COLO668 (cell line): ENCODE measurements at regions not wholly inside any gene's neighbourhood (a gene's known extent, or its start where the extent isn't known, plus 50 kb on each side); places are given as distances from the start of the nearest gene placed in this dataset.
"Not testable (repeated sequence)": the region's sequence is repeated elsewhere in the genome, so short reads cannot be mapped to it uniquely, and the experiment has no call there.

Experiments used
- DNase-seq: peaks from one replicate; lab custom pipeline; 2025; ENCODE audit not compliant: unreplicated experiment; lab: John Stamatoyannopoulos, UW

DNA sequence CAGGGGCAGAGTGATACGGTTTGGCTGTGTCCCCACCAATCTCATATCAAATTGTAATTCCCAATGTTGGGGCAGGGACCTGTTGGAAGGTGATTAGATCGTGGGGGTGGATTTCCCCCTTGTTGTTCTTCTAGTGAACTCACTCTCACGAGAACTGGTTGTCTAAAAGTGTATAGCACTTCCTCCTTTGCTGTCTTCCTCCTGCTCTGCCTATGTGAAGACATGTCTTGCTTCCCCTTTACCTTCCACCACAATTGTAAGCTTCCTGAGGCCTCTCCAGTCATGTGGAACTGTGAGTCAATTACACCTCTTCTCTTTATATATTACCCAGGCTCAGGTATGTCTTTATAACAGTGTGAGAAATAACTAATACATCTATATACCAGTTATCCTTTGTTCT lies 706.4 kb upstream of the KLHL1 start:
- DNase-seq: no peak

DNA sequence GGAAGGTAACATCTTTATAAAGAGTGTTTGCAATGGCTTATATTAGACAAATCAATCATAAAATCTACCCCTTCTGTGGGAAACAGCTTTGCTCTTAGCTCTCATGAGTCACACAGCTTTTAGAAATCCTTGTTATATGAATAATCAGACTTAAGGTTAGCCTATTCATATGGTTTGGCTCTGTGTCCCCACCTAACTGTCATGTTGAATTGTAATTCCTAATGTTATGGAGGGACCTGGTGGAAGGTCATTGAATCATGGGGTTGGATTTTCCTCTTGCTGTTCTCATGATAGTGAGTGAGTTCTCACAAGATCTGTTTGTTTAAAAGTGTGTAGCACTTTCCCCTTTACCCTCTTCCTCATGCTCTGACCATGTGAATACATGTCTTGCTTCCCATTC lies 704.2 kb upstream of the KLHL1 start:
- no peak for DNase-seq

DNA sequence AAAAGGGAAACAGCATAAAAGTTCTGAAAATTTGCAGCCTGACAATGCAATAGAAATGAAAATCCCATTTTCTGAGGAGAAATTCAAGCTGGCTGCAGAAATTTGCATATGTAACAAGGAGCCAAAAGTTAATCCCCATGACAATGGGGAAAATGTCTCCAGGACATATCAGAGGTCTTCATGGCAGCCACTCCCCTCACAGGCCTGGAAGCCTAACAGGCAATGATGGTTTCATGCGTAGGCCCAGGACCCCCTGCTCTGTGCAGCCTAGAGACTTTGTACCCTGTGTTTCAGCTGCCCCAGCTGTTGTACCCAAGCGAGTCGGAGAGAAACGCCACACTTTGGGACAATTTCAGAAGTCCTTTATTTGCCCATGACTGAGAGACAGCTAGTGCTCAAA lies 701.3 kb upstream of the KLHL1 start:
- no peak for DNase-seq

DNA sequence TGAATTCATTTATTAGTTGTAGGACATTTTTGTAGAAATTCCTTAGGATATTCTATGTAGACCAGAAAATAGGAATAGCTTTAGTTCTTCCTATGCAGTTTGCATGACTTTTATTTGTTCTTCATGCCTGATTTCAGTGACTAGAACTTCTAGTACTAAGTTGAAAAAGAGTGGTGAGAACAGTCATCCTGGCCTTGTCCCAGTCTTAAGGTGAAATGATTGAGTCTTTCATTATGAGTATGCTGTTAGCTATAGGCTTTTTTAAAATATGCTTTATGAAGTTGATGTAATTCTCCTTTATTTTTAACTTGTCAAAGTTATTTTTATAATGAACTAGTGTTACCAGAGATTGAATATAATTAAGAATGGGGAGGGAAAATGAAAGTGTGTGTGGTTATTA lies 690.1 kb upstream of the KLHL1 start:
- no peak for DNase-seq

DNA sequence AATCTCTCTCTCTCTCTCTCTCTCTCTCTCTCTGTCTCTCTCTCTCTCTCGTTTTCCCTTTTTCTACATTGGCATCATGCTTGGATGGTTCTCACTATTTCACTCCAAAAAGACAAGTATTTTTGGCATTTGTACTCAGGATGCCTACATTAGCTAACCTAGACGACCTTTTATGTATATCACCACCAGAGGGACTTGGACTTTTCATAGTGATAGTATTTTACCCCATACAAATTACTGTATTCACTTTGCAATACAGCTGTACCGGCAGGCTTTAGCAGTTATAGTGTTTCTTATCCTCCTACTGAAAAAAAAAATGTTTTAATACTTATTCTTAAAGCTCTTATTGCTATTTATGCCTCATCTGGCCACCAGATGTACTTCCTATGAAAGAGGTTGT lies 687.2 kb upstream of the KLHL1 start:
- DNase-seq: no peak

DNA sequence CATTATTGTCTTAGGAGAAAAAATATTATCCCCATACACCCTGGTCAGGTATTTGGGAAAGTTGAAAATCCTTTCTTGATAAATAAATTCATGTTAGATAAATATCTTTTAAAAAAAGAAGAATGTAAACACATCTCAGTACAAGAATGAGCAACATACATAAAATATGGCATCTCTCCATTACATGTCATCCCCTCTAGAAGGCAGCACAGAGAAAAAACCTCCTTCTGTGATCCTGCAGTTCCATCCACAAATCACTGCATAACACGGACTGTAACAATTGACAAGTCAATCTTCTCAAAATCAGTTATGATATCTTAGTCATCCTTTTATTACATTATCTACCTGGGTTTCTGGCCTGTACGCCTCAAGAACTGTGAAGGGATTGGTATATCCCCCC lies 683.9 kb upstream of the KLHL1 start:
- DNase-seq: no peak

DNA sequence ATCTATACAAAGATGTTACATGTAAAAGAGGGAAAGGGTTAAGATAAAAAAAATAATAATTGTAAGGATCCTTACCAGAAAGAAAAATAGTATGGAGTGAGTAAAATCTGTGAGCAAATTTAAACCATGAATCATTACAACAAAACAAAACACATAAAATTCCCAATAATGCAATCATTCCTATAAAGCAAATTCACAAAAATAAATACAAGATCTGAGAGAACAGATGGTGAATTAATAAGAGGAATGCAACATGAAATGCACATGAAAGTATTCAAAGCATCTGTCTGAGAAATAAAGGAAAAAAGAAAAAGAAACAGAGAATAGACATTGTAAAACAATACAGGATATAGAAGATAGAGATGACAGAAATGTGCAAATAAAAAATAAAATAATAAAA lies 681.5 kb upstream of the KLHL1 start:
- no peak for DNase-seq

DNA sequence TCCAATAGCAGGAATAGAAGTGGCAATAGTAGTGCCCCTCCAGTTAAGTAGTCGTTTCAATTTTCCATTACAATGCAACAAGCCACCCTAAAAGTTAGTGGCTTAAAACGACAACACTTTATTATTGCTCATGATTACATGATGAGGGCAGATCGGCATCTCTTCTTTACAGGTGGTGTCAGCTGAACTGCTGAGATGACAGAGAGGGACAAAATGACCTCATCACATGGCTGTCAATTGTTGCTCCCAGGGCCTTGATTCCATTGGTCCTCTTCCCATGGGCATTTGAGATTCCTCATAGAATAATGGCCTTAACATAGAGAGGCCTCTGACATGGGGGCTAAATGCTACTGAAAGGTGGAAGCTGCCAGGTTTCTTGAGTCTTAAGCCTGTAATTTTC lies 679.8 kb upstream of the KLHL1 start:
- peak; percentile 29 for DNase-seq

DNA sequence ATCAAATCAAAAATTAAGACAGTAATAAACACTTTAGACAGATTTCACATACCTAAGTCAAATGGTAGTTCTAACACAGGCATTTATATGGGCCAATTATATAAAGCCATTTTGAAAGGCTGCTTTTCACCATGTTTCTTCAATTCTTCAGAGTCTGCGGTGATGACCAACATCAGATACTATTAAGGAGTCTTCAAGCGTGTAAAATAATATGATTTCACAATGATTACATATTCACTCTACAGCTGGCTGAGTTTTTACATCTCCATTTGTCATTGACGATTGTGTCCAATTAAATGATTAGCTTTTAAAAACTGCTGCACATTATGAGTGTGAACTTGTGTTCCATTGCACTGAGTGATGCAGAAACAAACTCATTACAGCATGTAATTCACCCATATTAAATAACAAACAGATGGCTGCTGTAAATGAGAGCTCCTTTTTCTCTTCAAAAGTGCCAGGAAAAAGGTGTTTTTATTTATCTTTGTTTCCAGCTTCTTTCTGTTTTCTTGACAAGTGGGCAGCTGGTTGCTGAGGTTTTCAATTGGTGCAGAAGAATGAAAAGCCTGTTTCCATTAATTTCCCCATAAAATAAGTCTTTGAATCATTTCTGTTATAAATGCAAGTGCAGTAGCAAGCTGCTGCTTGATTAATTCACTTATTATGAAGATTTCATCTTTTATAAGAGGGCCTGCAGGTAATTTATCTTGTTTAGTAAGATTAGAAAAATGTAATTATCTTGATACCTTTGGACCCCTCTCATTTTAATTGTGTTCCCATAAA lies 676.1 kb upstream of the KLHL1 start:
- no peak for DNase-seq

DNA sequence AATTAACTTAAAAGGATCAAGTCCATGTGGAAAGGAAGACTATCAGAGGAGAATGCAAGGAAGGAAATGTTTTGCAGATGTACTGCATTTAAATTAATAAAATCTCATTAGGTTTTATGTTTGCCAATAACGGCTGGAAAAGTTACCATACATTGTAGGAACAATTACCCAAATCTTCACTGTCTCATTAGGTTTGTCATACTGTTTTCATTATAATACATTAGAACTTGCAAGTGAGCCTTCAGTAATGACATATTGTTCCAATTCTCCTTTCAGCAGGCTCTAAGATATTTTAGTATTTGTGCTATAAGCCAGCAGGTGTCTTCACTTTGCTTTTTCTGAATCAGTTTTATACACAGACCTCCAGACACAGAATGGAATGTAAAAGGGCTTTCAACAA lies 661.6 kb upstream of the KLHL1 start:
- no peak for DNase-seq

DNA sequence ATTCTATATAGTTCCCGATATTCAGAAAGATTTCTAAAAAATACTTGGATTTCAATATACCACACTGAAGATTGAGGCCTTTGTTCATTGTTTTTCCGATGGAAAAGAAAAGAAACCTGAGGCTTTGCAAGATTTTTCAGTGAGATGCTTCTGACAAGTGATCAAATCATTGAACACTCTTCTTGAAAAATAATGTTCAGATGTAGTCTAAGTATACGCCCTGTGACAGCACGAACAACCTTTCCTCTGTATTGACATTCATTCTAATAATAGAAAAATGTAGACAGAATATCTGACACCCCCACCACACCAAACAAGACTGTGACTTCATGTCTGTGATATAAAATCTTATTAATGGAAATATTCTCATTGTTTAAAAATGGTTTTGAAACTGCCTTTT lies 650.7 kb upstream of the KLHL1 start:
- DNase-seq: no peak

DNA sequence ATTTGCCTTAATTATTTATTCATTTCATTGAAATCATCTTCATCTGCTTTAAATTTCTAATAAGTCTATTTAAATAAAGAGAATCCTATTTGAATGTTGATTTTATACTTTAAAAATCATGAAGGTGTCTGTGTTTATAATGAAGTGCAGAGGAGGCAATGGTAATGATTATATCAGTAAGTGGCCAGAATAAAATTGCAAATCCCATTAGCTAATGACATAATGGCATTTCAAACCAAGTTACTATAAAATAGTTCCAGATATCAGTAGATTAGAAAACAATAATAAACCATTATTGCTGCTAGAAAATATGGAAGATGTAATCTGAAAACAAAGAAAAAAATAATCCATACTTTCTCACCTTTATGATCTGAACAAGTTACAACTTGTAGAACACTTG lies 647.8 kb upstream of the KLHL1 start:
- no peak for DNase-seq

DNA sequence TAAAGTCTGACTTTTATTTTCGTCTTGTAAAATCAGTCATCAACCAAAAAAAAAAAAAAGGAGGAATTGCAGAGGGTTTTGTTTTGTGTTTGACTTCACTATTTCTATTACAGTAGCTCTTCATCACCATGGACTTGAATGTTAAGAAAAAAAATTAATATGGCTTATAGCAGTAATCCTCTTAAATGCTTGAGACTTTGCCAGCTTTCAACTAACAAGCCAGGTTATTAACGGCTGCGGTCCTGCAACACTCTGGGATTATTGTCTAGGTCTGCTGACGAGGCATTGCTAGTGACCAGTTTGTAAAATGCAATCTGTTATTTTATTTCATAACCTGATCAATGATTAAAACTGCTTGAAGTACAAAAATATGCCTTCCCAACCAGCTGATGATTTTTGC lies 647.2 kb upstream of the KLHL1 start:
- DNase-seq: no peak

DNA sequence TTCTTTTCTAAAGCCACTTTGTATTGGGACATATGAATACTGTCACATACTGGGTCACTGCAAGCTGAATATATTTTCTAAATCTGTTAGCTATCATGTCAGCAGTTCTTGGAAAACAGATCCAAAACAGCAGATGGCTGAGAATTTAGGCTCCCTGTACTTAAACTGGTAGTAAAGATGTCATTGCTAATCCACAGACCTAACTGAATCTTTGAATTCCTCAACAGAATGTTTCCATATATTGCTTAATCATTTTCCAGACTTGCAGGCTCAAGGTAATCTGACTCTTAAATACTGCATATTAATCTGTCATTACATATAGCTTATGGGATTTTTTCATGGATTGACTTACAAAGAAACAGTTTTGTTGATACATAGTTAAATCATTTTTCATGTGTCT lies 639.0 kb upstream of the KLHL1 start:
- no peak for DNase-seq

DNA sequence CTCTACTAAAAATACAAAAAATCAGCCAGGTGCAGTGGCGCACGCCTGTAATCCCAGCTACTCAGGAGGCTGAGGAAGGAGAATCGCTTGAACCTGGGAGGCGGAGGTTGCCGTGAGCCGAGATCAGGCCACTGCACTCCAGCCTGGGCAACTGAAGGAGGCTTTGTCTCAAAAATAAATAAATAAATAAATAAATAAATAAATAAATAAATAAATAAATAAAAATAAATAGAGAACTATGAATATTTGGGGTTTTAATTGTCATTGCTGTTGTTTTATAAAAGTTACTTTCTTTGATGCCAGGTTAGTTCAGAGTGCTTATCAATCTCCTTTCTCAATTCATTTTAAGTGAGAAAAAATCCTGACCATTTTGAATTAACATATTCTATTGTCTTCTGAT lies 638.2 kb upstream of the KLHL1 start:
- DNase-seq: not testable (repeated sequence)

DNA sequence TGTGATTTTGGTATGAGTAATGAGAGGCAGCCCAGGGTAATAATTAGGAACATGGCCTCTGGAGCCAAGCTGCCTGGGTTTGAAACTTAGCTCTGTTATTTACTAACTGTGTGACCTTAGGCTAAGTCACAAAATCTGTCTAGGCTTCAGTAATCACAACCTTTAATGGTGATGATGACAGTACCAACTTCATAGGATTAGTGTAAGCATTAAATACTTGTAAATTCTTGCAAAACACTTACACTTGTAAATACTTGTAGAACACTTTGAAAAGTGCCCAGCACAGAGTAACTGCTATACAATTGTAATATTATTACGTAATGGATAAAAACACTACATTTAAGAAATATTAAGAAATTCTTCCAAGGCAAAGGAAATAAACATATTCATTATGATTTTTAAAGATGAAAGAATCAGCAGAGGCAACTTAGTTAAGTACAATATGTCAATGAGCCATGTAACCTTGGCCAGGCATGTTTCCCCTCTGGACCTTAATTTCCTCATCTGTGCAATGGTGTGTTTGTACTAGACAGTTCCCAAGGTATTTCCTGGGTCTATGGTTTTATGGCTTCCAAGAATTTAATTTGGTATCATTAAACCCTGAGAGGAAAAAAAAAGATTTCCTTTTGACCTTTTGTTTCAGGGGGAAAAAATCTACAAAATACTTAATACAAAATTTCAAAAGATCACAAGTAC lies 628.5 kb upstream of the KLHL1 start:
- no peak for DNase-seq

DNA sequence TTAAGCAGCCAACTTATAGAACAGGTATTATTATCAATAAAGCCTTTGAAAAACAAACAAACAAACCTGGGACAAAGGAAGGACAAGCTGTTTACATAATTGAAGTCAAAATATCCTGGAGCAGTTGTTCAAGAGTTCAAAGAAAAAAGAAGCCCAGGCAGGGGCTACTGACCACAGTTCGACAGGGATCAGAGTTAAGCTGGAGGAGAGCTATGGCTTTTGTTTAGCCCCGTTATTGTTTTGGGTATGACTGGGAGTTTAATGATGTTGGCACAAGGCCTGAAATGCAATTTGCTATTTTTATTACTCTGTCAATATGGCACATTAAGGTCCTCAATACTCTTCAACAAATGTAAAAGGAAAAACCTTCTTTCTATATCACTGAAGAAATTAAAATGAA lies 624.4 kb upstream of the KLHL1 start:
- DNase-seq: peak; percentile 49

DNA sequence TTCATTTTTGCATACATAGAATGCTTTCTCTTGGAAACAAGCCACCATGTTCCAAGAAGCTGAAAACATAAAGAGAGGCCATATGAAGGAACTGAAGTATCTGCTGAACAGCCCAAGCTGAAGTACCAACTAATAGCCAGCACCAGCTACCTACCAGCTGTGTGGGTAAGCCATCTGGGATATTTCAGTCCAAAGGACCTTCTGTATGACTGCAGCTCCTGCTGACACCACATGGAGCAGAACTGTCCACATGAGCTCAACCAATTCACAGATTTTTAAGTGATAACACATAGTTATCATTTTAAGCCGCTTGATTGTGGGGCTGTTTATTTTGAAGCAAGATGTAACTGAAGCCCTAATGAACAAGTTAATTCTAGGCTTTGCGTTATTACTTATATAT lies 621.1 kb upstream of the KLHL1 start:
- DNase-seq: no peak

DNA sequence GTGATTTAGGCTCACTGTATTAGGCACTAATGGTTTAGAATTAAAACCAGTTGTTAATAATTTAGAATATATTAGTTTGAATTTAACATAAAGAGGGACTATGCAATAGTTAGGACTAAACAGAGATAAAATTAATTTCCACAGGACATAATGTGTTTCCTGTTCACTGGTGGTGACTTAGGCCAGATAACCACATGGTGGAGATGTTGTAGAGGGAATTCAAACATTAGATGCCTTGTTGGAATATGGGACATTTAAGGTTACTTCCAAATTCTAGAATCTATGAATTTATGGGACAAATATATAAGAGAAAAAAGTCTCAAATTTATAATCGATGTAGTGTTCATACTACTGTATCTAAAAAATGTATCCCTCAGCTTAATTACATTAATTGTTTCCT lies 615.5 kb upstream of the KLHL1 start:
- DNase-seq: no peak

DNA sequence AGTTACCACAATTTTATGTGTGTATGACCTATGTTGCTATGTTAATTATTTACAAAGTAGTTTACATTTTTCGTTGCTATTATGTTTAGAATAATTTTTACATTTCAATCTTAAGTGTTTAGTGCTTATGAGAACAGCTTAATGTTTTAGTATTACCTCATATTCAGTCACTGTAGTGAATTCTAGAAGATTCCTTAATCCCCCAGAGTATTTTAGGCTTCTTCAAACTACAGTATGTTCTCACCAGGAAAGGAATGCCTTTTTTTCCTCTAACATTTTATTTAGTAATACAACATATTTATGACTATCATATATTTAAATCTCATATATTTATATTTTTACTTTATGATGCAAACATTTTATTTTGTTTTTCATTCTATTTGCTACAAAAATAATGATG lies 612.1 kb upstream of the KLHL1 start:
- DNase-seq: no peak

DNA sequence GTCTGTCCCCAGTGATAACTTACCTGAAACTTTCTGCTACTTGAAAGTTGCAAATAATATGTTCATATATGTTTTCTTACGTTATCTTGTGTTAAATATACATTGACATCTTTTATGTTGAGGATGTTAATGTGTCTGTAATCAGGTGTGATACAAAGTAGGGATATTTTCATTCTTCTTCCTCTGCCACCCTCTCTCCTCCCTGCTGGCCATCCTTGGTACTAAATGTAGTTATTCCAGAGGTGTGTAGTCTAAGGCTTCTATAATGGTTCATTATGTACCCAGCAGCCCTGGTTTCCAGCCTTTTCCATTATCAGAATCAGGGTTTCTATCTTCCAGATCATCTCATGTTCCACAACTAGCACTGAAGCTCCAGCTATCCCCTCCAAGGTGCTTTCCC lies 606.7 kb upstream of the KLHL1 start:
- no peak for DNase-seq

DNA sequence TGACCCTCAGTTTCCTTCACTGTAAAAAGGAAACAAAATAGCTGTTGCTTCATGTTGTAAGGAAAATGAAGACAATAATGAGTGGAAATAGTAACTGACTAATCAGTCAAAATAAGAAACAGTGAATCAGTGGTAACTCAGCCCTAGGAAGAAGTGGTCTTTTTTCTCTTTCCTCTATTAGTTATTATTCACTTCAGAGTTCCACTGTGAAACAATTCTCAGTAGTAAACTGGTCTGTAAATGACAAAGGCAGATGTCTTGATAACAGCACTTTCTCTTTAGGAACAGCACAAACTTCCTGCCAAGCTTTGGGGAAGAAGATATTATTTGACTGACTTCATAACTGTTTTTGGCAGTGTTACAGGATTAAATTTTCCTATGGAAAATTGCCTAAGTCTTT lies 600.5 kb upstream of the KLHL1 start:
- DNase-seq: no peak

DNA sequence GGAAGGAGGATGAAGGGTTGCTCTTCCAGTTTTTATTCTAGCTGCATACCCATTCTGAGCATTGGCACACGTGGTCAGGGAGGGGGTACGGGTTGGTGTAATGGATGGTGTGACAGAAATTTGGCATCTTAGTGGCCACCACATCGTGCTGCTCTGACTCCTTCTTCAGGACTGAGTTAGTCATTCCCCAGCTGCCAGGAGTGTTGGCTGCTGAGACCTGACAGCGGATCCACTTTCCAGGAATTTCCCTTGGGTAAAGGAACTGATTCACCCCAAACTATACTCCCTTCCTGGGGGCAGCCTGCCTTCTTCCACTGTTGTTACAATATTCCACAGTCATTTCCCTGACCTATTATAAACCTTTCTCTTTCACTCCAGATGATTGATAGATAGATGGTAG lies 595.5 kb upstream of the KLHL1 start:
- DNase-seq: no peak
